ENCODE measurements at regions not wholly inside any gene's neighbourhood (a gene's known extent, or its start where the extent isn't known, plus 50 kb on each side); places are given as distances from the start of the nearest gene placed in this dataset.
"Not testable (repeated sequence)": the region's sequence is repeated elsewhere in the genome, so short reads cannot be mapped to it uniquely, and the experiment has no call there.

DNA sequence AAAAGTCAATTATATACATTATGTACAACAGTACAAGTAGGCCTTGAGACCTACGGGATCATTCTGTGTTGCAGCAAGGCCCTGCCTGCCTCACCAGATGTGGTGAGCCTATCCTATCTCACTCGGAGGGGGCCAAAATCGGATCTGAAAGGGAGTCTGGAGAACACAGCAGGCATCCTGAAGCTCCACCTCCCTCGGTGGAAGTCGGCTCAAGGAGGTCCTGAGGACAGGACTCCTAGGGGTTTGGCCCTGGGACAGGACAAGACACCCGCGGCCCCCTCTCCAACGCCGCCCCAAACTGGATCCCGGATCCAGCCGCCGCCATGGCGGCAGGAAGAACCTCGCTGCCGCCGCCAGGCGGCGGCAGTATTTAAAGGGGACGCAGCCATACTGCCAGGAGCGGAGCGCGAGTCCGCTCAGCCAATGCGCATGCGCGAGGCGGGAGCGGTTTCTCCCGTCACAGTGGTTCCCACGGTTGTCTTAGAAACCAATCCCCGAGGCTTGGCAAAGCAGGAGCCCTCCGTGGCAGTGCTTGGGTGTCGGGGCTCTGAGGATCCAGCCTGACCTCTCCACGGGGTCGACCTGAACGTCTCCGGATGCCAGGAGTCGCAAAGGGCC lies 97.8 kb upstream of the FOXD4L5 start:
- DNase-seq (ENCODE audit: low spot score); intact Hi-C loops (cut with DNase I): not testable (repeated sequence)
